ENCODE measurements at regions not wholly inside any gene's neighbourhood (a gene's known extent, or its start where the extent isn't known, plus 50 kb on each side); places are given as distances from the start of the nearest gene placed in this dataset.
"Not testable (repeated sequence)": the region's sequence is repeated elsewhere in the genome, so short reads cannot be mapped to it uniquely, and the experiment has no call there.

- DNase-seq (ENCODE audit: low spot score): no peak
These were observed 50.4 kb downstream of the SHOC1 start for GRCh38 chr9:111744363-111744762.

DNA sequence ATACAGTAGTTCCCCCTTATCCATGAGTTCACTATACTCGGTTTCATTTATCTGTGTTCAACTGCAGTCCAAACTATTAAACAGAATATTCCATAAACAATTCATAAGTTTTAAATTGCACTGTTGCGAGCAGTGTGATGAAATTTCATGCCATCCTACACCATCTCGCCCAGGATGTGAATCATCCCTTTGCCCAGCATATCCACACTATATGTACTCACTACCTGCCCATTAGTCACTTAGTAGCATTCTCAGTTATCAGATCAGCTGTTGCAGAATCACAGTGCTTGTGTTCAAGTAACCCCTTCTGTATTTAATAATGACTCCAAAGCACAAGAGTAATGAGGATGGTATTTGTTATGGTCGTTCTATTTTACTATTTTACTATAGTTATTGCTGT is 51.5 kb downstream of the SHOC1 start:
- no peak for DNase-seq (ENCODE audit: low spot score)

GRCh38 chr9:111740739-111741138 is 54.0 kb downstream of the SHOC1 start:
- DNase-seq (ENCODE audit: low spot score): no peak

DNA sequence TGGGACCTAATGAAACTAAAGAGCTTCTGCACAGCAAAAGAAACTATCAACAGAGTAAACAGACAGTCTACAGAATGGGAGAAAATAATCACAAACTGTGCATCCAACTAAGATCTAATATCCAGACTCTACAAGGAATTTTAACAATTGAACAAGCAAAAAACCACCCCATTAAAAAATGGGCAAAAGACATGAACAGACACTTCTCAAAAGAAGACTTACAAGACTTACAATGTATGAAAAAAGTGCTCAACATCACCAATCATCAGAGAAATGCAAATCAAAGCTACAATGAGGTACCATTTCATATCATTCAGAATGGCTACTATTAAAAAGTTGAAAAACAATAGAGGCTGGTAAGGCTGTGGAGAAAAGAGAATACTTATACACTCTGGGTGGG is 58.0 kb downstream of the SHOC1 start:
- DNase-seq (ENCODE audit: low spot score): no peak

DNA sequence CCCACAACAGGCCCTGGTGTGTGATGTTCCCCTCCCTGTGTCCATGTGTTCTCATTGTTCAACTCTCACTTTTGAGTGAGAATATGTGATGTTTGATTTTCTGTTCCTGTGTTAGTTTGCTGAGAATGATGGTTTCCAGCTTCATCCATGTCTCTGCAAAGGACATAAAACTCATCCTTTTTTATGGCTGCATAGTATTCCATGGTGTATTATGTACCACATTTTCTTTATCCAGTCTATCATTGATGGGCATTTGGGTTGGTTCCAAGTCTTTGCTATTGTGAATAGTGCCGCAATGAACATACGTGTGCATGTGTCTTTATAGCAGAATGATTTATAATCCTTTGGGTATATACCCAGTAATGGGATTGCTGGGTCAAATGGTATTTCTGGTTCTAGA is 59.4 kb downstream of the SHOC1 start:
- DNase-seq (ENCODE audit: low spot score): not testable (repeated sequence)

DNA sequence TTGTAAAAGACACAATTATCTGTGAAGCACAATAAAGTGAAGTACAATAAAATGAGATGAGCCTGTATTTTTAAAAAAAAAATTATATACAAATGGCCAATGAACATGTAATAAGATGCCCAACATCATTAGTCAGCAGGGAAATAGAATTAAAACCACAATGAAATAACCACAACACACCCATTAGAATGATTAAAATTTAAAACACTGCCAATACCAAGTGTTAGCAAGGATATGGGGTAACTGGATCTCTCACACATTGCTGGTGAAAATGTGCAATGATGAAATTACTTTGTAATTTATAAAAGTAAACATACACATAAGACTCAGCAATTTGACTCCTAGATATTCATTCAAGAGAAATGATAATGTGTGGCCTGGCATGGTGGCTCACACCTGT is 62.8 kb downstream of the SHOC1 start:
- no peak for DNase-seq (ENCODE audit: low spot score)

DNA sequence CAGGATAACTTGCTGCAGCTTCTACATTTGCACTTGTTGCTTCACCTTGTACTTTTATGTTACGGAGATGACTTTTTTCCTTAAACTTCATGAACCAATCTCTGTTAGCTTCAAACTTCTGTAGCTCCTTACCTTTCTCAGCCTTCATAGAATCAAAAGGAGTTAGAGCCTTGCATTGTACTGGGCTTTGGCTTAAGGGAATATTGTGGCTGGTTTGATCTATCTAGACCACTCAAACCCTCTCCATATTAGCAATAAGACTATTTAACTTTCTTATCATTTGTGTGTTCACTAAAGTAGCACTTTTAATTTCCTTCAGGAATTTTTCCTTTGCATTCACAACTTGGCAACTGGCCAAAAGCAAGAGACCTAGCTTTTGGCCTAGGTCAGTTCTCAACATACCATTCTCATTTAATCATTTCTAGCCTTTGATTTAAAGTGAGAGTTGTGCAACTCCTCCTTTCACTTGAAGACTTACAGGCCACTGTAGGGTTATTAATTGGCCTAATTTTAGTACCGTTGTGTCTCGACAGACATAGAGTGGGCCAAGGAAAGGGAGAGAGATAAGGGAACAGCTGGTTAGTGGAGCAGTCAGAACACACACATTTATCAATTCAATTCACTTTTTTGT is 63.7 kb downstream of the SHOC1 start:
- no peak for DNase-seq (ENCODE audit: low spot score)

GRCh38 chr9:111728617-111729366 is 65.9 kb downstream of the SHOC1 start:
- no peak for DNase-seq (ENCODE audit: low spot score)

GRCh38 chr9:111728143-111728542 is 66.6 kb downstream of the SHOC1 start:
- DNase-seq (ENCODE audit: low spot score): no peak

DNA sequence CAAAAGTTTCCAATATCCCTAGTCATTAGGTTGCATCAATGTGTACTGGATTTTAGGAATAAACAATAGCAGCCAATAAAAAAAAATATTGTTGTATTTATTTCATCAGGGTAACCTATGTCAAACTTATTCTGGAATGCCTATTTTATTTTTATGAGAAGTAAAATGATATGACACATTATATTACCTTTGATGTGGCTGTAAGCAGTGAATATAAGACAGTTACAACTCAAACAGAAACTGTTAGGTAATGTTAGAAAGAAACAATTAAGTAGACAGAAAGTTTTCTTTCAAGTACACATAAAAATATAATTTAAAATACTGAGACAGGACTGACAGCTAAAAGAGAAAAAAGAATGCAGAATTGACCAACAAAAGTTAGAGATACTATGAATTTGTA is 65.5 kb downstream of the GNG10 start:
- no peak for DNase-seq (ENCODE audit: low spot score)

DNA sequence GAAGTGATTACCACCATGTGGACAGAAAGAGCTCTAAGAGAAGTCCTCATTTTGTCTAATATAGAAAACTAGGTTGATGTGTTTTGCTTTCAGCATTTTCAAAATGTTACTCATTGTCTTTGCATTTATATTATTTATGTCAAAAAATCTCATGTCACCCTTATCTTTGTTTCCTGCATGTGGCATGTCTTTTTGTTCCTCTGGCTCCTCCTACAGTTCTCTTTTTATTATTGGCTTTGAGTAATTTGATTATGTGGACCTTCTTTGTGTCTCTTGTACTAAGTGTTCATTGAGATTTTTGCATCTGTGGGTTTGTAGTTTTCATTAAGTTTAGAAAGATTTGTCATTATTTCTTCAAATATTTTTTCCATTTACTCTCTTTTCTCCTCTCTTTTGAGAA is 58.8 kb downstream of the GNG10 start:
- peak; percentile 10 for DNase-seq (ENCODE audit: low spot score)
